ENCODE measurements at regions not wholly inside any gene's neighbourhood (a gene's known extent, or its start where the extent isn't known, plus 50 kb on each side); places are given as distances from the start of the nearest gene placed in this dataset.

DNA sequence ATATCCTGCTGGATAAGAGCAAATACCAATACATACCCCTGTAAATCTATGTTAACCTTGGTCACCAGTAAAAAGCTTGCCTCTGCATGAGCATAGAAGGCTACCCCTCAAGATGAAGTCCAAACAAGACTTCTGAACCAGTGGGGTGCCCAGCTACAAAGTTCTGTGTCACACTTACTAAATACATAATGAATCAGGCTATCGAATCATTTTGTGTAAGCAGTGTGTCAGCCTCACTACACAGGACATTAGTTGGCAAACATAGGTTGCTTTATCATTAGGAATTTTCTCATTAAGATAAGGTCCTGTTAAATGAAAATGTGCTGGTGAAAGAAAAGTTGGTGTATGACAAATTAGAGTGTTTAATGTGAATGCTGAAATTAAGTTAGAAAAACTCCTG is 452.0 kb downstream of the MFSD1 start:
- Histone ChIP-seq H4K20me1 (ENCODE audit: insufficient read depth) (no peaks in the 10 kb centered on the region), H2AFZ (ENCODE audit: low read depth, low read length, poor library complexity, severe bottlenecking) (no peak overlapping the region), H3K9ac (ENCODE audit: low read length) (no peak overlapping the region), H3K4me1 (ENCODE audit: control insufficient read depth in 1 of 2, insufficient read depth in 2 of 2, low read length in 2 of 2) (no peaks in the 10 kb centered on the region), H3K9me3 (ENCODE audit: control insufficient read depth in 1 of 2, insufficient read depth in 1 of 2, low read depth in 1 of 2, low read length in 2 of 2) (0 out of 4 replicates have a peak, but pooled peaks cover 0 to 5% of the 10 kb centered on the region in 2 experiments), H3K79me2 (ENCODE audit: insufficient read depth, low read length) (no peaks in the 10 kb centered on the region), H3K4me2 (ENCODE audit: low read length) (no peak overlapping the region), H3K27me3 (ENCODE audit: insufficient read depth, low read length) (no peaks in the 10 kb centered on the region), H3K9me2 (ENCODE audit: insufficient read depth) (no peaks in the 10 kb centered on the region), H3K36me3 (ENCODE audit: control insufficient read depth in 1 of 2, insufficient read depth in 2 of 2, low read length in 2 of 2) (no peaks in the 10 kb centered on the region), H3K4me3 (replicated peaks in 1 of 2; ENCODE audit: low read depth in 1 of 2, low read length in 2 of 2) (no peak overlapping the region), H3K27ac (ENCODE audit: low read depth, low read length) (no peak overlapping the region)
- intact Hi-C loops (cut with micrococcal nuclease), result loop anchor here (1.0 to 10.0 kb wide), 5 partner anchors 124 to 709 kb away; partner anchors contain the start of gene GFM1
- DNase-seq (ENCODE audit: low read depth, low spot score), result no peak
- POLR2A ChIA-PET, result no interaction called here
- no peak for ATAC-seq
- RAD21 ChIA-PET (ENCODE audit: low non-redundant PET in 1 of 2, low total read pairs in 2 of 2, uncharacterized antibody in 2 of 2, unreplicated experiment in 2 of 2), result no interaction called here
- TF ChIP-seq, protein P1, sequence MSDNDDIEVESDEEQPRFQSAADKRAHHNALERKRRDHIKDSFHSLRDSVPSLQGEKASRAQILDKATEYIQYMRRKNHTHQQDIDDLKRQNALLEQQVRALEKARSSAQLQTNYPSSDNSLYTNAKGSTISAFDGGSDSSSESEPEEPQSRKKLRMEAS (IDR thresholded peaks at IDR 0.05), result no peak
- TF ChIP-seq SRF (IDR thresholded peaks at IDR 0.05; ENCODE audit: low read depth) (no peak), REST (IDR thresholded peaks at IDR 0.05; ENCODE audit: low read depth) (no peak), CBX3 (IDR thresholded peaks at IDR 0.05; ENCODE audit: low read depth) (no peak), JUND (IDR thresholded peaks at IDR 0.05) (no peak), SP1 (IDR thresholded peaks at IDR 0.05; ENCODE audit: low read depth) (no peak), YY1 (IDR thresholded peaks at IDR 0.05; ENCODE audit: extremely low read depth, insufficient replicate concordance, low read depth, low read length) (no peak), FOSL1 (IDR thresholded peaks at IDR 0.05; ENCODE audit: low read depth) (no peak)
- no TSS peak for BruUV-seq (replicated peaks)
- CTCF ChIA-PET, result interaction anchor here (2.3 to 4.3 kb wide), 3 partner anchors 336 to 407 kb away, joined by 6 to 22 read pairs (median 14); no protein-coding TSS in a partner anchor

Data from HCT116 (cell line).